ENCODE measurements at regions not wholly inside any gene's neighbourhood (a gene's known extent, or its start where the extent isn't known, plus 50 kb on each side); places are given as distances from the start of the nearest gene placed in this dataset.

DNA sequence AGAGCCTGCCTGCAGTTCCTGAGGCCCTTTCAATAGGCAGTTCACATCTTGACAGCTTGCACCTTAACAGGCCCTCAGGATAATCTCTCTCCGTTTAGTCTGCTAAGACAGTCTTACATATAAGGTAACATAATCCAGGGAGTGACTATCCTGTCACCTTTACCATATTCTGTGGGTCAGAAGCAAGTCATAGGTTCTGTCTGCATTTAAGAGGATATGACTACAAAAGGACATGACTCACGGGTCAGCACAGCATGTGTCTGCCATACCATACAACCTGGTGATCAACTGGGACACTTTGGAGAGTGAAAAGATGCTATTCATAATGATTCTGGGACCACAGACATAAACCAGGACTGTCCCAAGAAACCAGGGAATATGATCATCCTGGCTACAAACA lies 611.1 kb downstream of the SOX6 start:
- H3K27me3 ChIP-seq (ENCODE audit: insufficient read depth, low read length, poor library complexity, severe bottlenecking), result no peaks in the 10 kb centered on the region
- ChIA-PET CTCF (no interaction called here), POLR2A (no interaction called here)
- no peak overlapping the region for H3K27ac ChIP-seq (ENCODE audit: low read depth, low read length)
- H3K27ac Mint-ChIP-seq, result no peak overlapping the region
- no peak overlapping the region for H3K4me3 Mint-ChIP-seq
- no peaks in the 10 kb centered on the region for H3K4me1 Mint-ChIP-seq
- H3K9me3 ChIP-seq (ENCODE audit: low read length), result no peaks in the 10 kb centered on the region
- H3K27me3 Mint-ChIP-seq, result peaks cover 0 to 3% of the 10 kb centered on the region in 2 donors
- peaks cover 0 to 8% (median 0%) of the 10 kb centered on the region in 5 donors for H3K9me3 Mint-ChIP-seq
- no peak for DNase-seq
- no peaks in the 10 kb centered on the region for H3K4me1 ChIP-seq (ENCODE audit: insufficient read depth, low read length)
- no peaks in the 10 kb centered on the region for H3K36me3 Mint-ChIP-seq
- H3K36me3 ChIP-seq (ENCODE audit: insufficient read depth, low read length), result no peaks in the 10 kb centered on the region
- no peak overlapping the region for H3K4me3 ChIP-seq (ENCODE audit: low read length)

DNA sequence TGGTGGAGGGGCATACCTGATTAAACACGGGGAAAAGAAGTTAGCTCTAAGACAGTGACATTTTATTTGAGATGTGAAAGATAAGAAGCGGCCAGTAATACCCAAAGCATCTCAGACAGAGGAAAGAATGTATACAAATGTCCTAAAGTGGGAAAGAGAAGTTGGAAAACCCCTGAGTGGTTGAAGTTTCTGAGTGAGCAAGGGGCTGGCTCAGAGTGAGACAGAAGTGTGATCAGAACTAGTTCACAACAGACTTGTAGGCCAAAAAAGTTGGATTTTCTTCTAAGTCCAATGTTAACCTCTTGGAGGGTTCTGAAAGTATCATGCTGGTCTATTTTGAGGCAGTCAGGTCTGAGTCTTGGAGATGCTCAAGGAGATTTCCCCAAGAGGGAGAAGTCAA lies 608.7 kb downstream of the SOX6 start:
- Mint-ChIP-seq H3K36me3 (no peaks in the 10 kb centered on the region), H3K4me1 (no peaks in the 10 kb centered on the region), H3K4me3 (no peak overlapping the region), H3K27ac (no peak overlapping the region), H3K27me3 (no peaks in the 10 kb centered on the region), H3K9me3 (peaks cover 0 to 8% (median under 1%) of the 10 kb centered on the region in 5 donors)
- H3K9me3 ChIP-seq (ENCODE audit: low read length), result no peaks in the 10 kb centered on the region
- H3K4me1 ChIP-seq (ENCODE audit: insufficient read depth, low read length), result no peaks in the 10 kb centered on the region
- H3K27ac ChIP-seq (ENCODE audit: low read depth, low read length), result no peak overlapping the region
- H3K27me3 ChIP-seq (ENCODE audit: insufficient read depth, low read length, poor library complexity, severe bottlenecking), result no peaks in the 10 kb centered on the region
- CTCF ChIA-PET, result no interaction called here
- no peaks in the 10 kb centered on the region for H3K36me3 ChIP-seq (ENCODE audit: insufficient read depth, low read length)
- no peak overlapping the region for H3K4me3 ChIP-seq (ENCODE audit: low read length)
- POLR2A ChIA-PET, result no interaction called here
- DNase-seq, result no peak

DNA sequence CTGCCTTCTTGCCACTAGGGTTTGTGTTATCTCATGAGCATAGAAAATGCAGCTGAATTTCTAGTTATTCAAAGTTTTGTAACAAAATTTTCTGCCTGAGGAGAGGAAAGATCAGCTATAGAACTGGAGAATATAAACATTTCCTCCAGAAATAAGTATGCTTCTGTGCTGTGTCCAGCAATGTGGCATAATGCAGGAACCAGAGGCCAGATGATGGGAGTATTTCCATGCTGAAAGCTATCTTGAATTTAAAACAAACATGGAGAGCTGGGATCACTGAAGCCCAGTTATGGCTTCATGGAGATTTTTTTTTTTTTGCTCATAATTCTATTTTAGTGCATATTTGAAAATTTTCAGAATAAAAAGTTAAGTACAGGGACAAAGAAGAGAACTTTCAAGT lies 608.2 kb downstream of the SOX6 start:
- no peaks in the 10 kb centered on the region for H3K4me1 ChIP-seq (ENCODE audit: insufficient read depth, low read length)
- ChIA-PET CTCF (no interaction called here), POLR2A (no interaction called here)
- no peaks in the 10 kb centered on the region for H3K27me3 Mint-ChIP-seq
- H3K4me3 Mint-ChIP-seq, result no peak overlapping the region
- H3K36me3 Mint-ChIP-seq, result no peaks in the 10 kb centered on the region
- H3K4me1 Mint-ChIP-seq, result no peaks in the 10 kb centered on the region
- H3K27ac ChIP-seq (ENCODE audit: low read depth, low read length), result no peak overlapping the region
- H3K36me3 ChIP-seq (ENCODE audit: insufficient read depth, low read length), result no peaks in the 10 kb centered on the region
- H3K4me3 ChIP-seq (ENCODE audit: low read length), result no peak overlapping the region
- no peak for DNase-seq
- H3K9me3 ChIP-seq (ENCODE audit: low read length), result no peaks in the 10 kb centered on the region
- no peak overlapping the region for H3K27ac Mint-ChIP-seq
- H3K27me3 ChIP-seq (ENCODE audit: insufficient read depth, low read length, poor library complexity, severe bottlenecking), result no peaks in the 10 kb centered on the region
- peaks cover 0 to 8% (median 3%) of the 10 kb centered on the region in 5 donors for H3K9me3 Mint-ChIP-seq

DNA sequence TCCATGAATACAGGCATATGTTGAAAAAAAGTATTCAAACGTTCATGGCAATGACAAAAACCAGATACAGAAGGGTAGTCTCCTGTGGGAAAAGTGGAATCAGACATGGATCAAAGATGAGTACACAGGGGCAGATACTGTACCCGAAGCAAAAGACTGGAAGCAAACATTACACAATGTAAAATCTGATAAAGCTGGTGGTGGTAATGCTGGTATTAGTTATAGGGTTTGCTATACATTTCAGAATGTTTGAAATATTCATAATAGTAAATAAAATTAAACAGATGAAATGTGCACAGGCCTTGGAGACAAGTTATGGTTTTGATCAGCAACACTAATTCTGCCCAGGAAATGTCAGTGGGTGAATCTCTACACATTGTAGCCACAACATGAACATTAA lies 607.6 kb downstream of the SOX6 start:
- Mint-ChIP-seq H3K4me3 (no peak overlapping the region), H3K36me3 (no peaks in the 10 kb centered on the region), H3K27me3 (no peaks in the 10 kb centered on the region), H3K4me1 (no peaks in the 10 kb centered on the region), H3K27ac (no peak overlapping the region), H3K9me3 (peaks cover 0 to 8% (median 4%) of the 10 kb centered on the region in 5 donors)
- H3K36me3 ChIP-seq (ENCODE audit: insufficient read depth, low read length), result no peaks in the 10 kb centered on the region
- H3K27me3 ChIP-seq (ENCODE audit: insufficient read depth, low read length, poor library complexity, severe bottlenecking), result no peaks in the 10 kb centered on the region
- DNase-seq, result no peak
- no peaks in the 10 kb centered on the region for H3K4me1 ChIP-seq (ENCODE audit: insufficient read depth, low read length)
- ChIA-PET CTCF (no interaction called here), POLR2A (no interaction called here)
- no peaks in the 10 kb centered on the region for H3K9me3 ChIP-seq (ENCODE audit: low read length)
- H3K27ac ChIP-seq (ENCODE audit: low read depth, low read length), result no peak overlapping the region
- no peak overlapping the region for H3K4me3 ChIP-seq (ENCODE audit: low read length)

DNA sequence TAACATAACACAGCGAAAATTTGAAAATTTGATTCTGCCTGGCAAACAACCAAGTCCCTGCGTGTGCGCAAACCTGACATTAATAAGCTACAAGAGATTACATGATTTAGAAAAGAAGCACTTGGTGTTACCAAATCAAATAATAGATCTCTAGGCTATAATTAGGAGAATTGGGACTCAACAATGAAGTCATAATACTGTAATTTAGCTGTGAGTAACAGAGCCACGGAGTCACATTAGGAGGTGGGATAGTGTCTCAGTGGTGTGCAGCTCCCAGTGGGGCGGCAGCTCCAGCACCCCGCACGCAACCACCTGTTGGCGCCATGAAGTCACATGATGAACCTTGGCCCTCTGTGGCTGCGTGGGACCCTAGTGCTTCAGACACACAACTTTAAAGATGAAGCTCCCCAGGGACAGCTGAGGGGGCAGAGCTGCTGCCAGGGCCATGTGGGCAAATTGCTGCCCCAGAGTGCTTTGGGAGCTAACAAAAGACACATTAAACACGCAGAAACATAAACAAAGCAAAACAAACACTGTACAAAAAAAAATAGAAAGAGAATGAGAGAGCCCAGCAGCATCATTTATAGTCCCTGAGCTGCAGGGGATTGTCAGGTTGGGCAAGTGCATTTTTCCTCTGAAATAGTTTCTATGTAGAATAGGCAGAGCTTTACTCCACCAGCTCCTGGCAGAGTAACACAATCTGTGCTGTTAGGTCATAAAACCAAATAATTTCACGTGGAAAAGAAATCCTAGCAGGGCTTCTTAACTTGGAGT lies 605.6 kb downstream of the SOX6 start:
- H3K27ac ChIP-seq (ENCODE audit: low read depth, low read length), result no peak overlapping the region
- Mint-ChIP-seq H3K9me3 (peaks cover 0 to 18% (median 3%) of the 10 kb centered on the region in 5 donors), H3K4me3 (no peak overlapping the region), H3K27ac (no peak overlapping the region), H3K27me3 (no peaks in the 10 kb centered on the region), H3K4me1 (no peaks in the 10 kb centered on the region), H3K36me3 (no peaks in the 10 kb centered on the region)
- H3K4me3 ChIP-seq (ENCODE audit: low read length), result no peak overlapping the region
- CTCF ChIA-PET, result no interaction called here
- DNase-seq, result no peak
- H3K27me3 ChIP-seq (ENCODE audit: insufficient read depth, low read length, poor library complexity, severe bottlenecking), result no peaks in the 10 kb centered on the region
- POLR2A ChIA-PET, result no interaction called here
- H3K9me3 ChIP-seq (ENCODE audit: low read length), result no peaks in the 10 kb centered on the region
- no peaks in the 10 kb centered on the region for H3K4me1 ChIP-seq (ENCODE audit: insufficient read depth, low read length)
- H3K36me3 ChIP-seq (ENCODE audit: insufficient read depth, low read length), result no peaks in the 10 kb centered on the region

DNA sequence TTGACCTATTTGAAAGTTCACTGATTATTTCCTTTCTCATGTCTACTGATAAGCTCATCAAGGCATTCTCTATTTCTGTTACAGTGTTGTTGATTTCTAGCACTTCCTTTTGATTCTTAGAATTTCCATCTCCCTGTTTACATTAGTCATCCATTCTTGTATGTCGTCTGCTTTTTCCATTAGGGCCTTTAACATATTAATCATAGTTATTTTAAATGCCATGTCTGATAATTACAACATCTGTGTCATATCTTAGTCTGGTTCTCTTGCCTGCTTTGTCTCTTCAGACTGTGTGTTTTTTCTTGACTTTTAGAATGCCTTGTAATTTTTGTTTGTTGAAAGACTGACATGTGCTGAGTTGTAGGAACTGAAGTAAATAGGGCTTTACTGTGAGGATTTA lies 602.1 kb downstream of the SOX6 start:
- peaks cover 0 to 3% of the 10 kb centered on the region in 2 donors for H3K27me3 Mint-ChIP-seq
- POLR2A ChIA-PET, result no interaction called here

DNA sequence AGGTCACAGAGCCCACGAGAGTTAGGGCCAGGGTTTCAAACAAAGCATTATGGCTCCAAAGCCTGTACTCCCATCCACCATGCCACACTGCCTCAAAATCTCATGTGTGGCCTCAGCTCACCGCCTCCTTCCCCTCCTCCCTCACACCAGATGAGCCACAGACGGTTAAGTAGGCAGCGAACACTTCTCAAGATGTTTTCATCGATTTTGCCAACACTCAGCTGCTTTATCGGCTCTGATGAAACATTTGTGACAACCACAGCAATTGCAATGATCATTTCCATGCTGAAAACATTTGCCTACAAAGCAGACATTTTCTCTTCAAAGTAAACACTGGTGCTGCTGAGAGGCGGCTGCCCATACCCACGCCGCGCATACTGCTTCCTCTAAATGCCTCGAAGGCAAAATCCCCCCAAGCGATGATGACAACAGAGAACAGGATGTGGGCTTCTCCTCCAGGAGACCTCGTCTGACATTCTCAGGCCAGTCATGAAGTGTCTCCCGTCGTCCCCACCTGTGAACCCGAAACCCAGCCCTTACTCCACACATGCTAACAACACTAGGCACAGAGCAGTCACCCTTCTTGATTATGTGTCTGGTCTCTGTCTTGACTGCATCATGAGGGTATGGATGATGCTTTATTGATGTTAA lies 599.2 kb downstream of the SOX6 start:
- Histone ChIP-seq H3K9me3 (ENCODE audit: low read length) (no peaks in the 10 kb centered on the region), H3K27ac (ENCODE audit: low read depth, low read length) (no peak overlapping the region), H3K4me1 (ENCODE audit: insufficient read depth, low read length) (no peaks in the 10 kb centered on the region), H3K36me3 (ENCODE audit: insufficient read depth, low read length) (no peaks in the 10 kb centered on the region), H3K4me3 (ENCODE audit: low read length) (no peak overlapping the region), H3K27me3 (ENCODE audit: insufficient read depth, low read length, poor library complexity, severe bottlenecking) (no peaks in the 10 kb centered on the region)
- Mint-ChIP-seq H3K9me3 (peaks cover 3 to 18% (median 8%) of the 10 kb centered on the region in 5 donors), H3K4me1 (no peaks in the 10 kb centered on the region), H3K27me3 (peaks cover 0 to 3% of the 10 kb centered on the region in 2 donors), H3K36me3 (no peaks in the 10 kb centered on the region), H3K27ac (no peak overlapping the region), H3K4me3 (peak overlapping the region in 1 of 7 donors; percentile 8)
- CTCF ChIA-PET, result no interaction called here
- DNase-seq, result no peak
- POLR2A ChIA-PET, result no interaction called here

More for the DNA sequence above, 602.1 kb downstream of the SOX6 start:
- Mint-ChIP-seq H3K4me1 (no peaks in the 10 kb centered on the region), H3K27ac (no peak overlapping the region), H3K36me3 (no peaks in the 10 kb centered on the region), H3K9me3 (peaks cover 2 to 18% (median 6%) of the 10 kb centered on the region in 5 donors), H3K4me3 (no peak overlapping the region)
- Histone ChIP-seq H3K9me3 (ENCODE audit: low read length) (no peaks in the 10 kb centered on the region), H3K4me1 (ENCODE audit: insufficient read depth, low read length) (no peaks in the 10 kb centered on the region), H3K27me3 (ENCODE audit: insufficient read depth, low read length, poor library complexity, severe bottlenecking) (no peaks in the 10 kb centered on the region), H3K36me3 (ENCODE audit: insufficient read depth, low read length) (no peaks in the 10 kb centered on the region), H3K27ac (ENCODE audit: low read depth, low read length) (no peak overlapping the region), H3K4me3 (ENCODE audit: low read length) (no peak overlapping the region)
- no peak for DNase-seq
- CTCF ChIA-PET, result no interaction called here

DNA sequence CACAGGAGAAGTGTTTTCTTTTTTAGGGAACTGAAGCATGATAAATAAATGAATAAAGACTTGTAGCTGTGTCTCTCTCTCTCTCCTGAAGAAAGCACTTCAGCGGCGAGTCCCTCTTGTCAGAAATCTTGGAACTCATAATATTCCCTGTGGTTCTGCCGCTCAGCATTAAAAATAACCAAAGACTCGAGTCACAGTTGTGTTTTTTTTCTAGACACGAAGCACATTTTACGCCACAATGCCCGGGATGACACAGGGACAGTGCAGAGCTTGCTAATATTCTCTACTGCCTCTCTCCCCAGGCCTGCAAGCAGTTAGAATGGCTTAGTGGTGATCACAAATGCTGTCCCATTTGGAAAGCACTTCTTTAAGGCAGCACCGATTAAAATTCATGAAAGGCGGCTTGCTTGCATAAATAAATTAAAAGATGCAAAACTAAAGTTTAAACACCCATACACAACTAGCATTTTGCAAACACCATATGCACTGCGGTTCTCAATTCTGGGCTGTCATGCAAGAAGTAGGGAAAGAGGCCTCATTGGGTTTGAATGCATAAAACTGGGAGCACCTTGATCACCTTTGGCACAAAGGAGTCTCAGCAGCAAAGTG lies 597.4 kb downstream of the SOX6 start:
- Mint-ChIP-seq H3K27ac (no peak overlapping the region), H3K36me3 (no peaks in the 10 kb centered on the region), H3K9me3 (peaks cover 2 to 9% (median 8%) of the 10 kb centered on the region in 5 donors), H3K27me3 (peaks cover 0 to 3% of the 10 kb centered on the region in 2 donors), H3K4me3 (no peak overlapping the region), H3K4me1 (no peaks in the 10 kb centered on the region)
- Histone ChIP-seq H3K36me3 (ENCODE audit: insufficient read depth, low read length) (no peaks in the 10 kb centered on the region), H3K27ac (ENCODE audit: low read depth, low read length) (no peak overlapping the region), H3K4me3 (ENCODE audit: low read length) (no peak overlapping the region), H3K27me3 (ENCODE audit: insufficient read depth, low read length, poor library complexity, severe bottlenecking) (no peaks in the 10 kb centered on the region), H3K9me3 (ENCODE audit: low read length) (no peaks in the 10 kb centered on the region), H3K4me1 (ENCODE audit: insufficient read depth, low read length) (no peaks in the 10 kb centered on the region)
- DNase-seq, result no peak
- ChIA-PET CTCF (no interaction called here), POLR2A (no interaction called here)

Measured in CD8-positive, alpha-beta memory T cell (primary cell).